A673 (cell line): ENCODE measurements at regions not wholly inside any gene's neighbourhood (a gene's known extent, or its start where the extent isn't known, plus 50 kb on each side); places are given as distances from the start of the nearest gene placed in this dataset.

Experiments used
- CTCF ChIP-seq: fragments of 300-800, 200-600 bp; sonication (generic); conservative IDR thresholded peaks from 2 replicates; pipeline ENCODE4 v1.5.1; 2017; ENCODE audit warnings: low read depth, mild to moderate bottlenecking, antibody characterized with exemption, low read length, moderate library complexity, mixed read lengths
- EZH2 ChIP-seq: fragments of 200-600 bp; sonication (generic); IDR thresholded peaks from 2 replicates; pipeline ENCODE4 v1.6.1; 2017; ENCODE audit warnings: borderline replicate concordance, low read depth, mild to moderate bottlenecking, mixed read lengths, antibody characterized with exemption, low read length; ENCODE audit not compliant: poor library complexity, severe bottlenecking

DNA sequence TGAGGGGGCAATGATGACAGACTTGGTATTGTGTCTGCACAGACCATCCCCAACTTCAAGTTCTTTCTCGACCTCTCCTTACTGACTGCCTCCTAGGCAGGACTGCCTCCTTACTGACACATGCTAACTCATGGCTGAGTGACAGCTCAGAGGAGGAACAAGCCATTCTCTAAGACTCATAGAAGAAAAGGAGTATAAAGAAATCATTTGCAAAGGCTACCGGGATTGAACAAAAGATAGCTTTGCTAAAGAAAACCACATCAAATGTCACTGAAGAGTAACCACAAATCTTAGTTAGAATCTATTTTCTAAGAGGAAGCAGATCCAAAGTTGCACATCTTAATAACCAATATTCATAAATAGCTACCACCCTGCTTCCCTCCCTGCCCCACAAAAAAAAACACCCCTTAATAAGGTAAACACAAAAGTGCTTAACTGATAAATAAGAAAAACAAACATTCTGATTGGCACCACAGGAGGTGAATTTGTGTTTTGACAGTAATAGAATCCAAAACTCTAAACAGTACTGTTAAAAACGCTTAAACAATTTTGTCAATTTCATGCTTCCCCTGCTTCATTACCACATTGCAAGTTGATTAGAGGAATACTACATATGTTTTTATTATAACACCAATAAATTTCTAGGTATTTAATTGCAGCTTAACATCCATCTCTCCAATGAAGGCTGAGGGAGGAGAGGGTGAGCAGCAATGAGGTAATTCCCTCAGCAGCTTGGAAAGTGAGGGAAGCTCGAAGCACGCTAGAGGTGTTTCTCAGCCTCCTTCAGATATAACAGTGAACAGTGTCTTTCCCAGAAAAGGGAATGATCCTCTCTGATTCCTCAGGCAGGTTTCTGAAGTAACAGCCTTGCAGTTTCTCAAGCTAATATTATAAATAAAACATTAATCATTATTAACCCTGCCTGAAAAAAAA is 160.0 kb downstream of the HNRNPD start:
- TF ChIP-seq CTCF = no peak
- TF ChIP-seq EZH2 = no peak
